Stomach (tissue), 4 donors: ENCODE measurements at regions not wholly inside any gene's neighbourhood (a gene's known extent, or its start where the extent isn't known, plus 50 kb on each side); places are given as distances from the start of the nearest gene placed in this dataset.

ENCODE experiments used
- EP300 ChIP-seq: sonication (generic); formaldehyde crosslinking; IDR thresholded peaks from one replicate; pipeline ENCODE4 v1.6.1; 2017; ENCODE audit warnings: antibody characterized with exemption
- POLR2A ChIP-seq, 4 donors: fragments of 450-650 bp; IDR thresholded peaks; one replicate each; pipeline ENCODE4 v1.6.1; 2016; ENCODE audit warnings: antibody characterized with exemption in 4 of 4, control low read depth in 2 of 4, mild to moderate bottlenecking in 1 of 4, moderate library complexity in 1 of 4
- POLR2AphosphoS5 ChIP-seq, 3 donors: sonication (generic); formaldehyde crosslinking; IDR thresholded peaks; one replicate each; pipeline ENCODE4 v1.6.1; 2016; ENCODE audit warnings: antibody characterized with exemption in 3 of 3
- TF ChIP-seq, protein P1 (sequence below), 7 experiments: fragments of 450-650 bp in 4 of 7; fragments of 200-600 bp in 3 of 7; sonication (generic) in 3 of 7; IDR thresholded peaks; one replicate each; pipeline ENCODE4 v1.5.1; 2016 to 2019; ENCODE audit warnings: antibody characterized with exemption in 7 of 7, control low read depth in 2 of 7, mild to moderate bottlenecking in 1 of 7

DNA sequence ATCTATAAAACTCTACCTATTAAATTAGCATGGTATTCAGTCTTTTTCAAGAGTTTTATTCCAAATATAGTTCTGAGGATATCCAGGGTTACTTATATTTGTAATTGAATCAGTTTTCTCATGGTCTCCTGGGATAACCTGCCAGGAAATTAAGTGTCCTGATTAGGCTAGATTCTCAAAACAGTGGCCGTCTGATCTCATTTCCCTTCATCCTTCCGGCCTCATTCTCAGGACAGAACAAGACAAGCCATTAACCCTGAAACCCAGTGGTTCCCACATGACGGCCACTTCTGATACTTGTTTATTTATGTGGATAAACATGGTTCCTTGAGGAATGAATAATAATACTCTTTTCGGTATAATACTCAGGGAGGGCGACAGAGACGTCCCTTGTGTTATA, 417.6 kb upstream of the POT1 start:
- TF ChIP-seq, protein P1, sequence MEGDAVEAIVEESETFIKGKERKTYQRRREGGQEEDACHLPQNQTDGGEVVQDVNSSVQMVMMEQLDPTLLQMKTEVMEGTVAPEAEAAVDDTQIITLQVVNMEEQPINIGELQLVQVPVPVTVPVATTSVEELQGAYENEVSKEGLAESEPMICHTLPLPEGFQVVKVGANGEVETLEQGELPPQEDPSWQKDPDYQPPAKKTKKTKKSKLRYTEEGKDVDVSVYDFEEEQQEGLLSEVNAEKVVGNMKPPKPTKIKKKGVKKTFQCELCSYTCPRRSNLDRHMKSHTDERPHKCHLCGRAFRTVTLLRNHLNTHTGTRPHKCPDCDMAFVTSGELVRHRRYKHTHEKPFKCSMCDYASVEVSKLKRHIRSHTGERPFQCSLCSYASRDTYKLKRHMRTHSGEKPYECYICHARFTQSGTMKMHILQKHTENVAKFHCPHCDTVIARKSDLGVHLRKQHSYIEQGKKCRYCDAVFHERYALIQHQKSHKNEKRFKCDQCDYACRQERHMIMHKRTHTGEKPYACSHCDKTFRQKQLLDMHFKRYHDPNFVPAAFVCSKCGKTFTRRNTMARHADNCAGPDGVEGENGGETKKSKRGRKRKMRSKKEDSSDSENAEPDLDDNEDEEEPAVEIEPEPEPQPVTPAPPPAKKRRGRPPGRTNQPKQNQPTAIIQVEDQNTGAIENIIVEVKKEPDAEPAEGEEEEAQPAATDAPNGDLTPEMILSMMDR (IDR thresholded peaks at IDR 0.05), result no peak
- TF ChIP-seq EP300, result no peak
- no peak for TF ChIP-seq POLR2A (IDR thresholded peaks at IDR 0.05)
- no peak for TF ChIP-seq POLR2AphosphoS5 (IDR thresholded peaks at IDR 0.05)
